ENCODE measurements at regions not wholly inside any gene's neighbourhood (a gene's known extent, or its start where the extent isn't known, plus 50 kb on each side); places are given as distances from the start of the nearest gene placed in this dataset.

GRCh38 chr6:8315154-8315553 is 120.2 kb downstream of the SLC35B3 start:
- TF ChIP-seq CTCF (IDR thresholded peaks at IDR 0.05 in 2 of 3, conservative IDR thresholded peaks at IDR 0.05 in 1 of 3; ENCODE audit: control insufficient read depth in 2 of 3, extremely low read depth in 1 of 3, insufficient read depth in 1 of 3, low read depth in 3 of 3, low read length in 3 of 3) (no peak), CEBPB (IDR thresholded peaks at IDR 0.05; ENCODE audit: borderline replicate concordance in 1 of 2, low read depth in 2 of 2, low read length in 2 of 2) (no peak), KDM1A (IDR thresholded peaks at IDR 0.05; ENCODE audit: borderline replicate concordance) (no peak), RCOR1 (conservative IDR thresholded peaks at IDR 0.05; ENCODE audit: low read depth, low read length) (no peak), POLR2AphosphoS5 (IDR thresholded peaks at IDR 0.05; ENCODE audit: low read length) (no peak), PBX3 (IDR thresholded peaks at IDR 0.05; ENCODE audit: insufficient replicate concordance, low read depth, low read length) (no peak)
